ENCODE measurements at regions not wholly inside any gene's neighbourhood (a gene's known extent, or its start where the extent isn't known, plus 50 kb on each side); places are given as distances from the start of the nearest gene placed in this dataset.

DNA sequence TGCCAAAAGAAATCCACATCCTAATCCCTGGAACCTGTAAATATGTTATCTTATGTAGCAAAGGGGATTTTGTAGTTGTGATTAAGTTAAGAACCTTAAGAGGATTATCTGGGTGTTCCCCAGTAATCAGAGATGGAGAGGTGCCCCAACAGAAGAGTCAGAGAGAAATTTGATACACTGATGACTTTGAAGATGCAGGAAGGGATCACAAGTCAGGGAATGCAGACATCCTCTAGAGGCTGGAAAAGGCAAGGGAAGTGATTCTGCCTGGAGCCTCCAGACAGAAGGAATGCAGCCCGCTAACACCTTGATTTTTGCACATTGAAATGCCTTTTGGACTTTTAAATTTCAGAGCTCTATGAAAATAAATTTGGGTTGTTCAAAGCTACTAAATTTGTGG is 531.7 kb downstream of the DNAJB9 start:
- H3K4me3 ChIP-seq (ENCODE audit: low read length) = no peak overlapping the region
- TF ChIP-seq, protein P1, sequence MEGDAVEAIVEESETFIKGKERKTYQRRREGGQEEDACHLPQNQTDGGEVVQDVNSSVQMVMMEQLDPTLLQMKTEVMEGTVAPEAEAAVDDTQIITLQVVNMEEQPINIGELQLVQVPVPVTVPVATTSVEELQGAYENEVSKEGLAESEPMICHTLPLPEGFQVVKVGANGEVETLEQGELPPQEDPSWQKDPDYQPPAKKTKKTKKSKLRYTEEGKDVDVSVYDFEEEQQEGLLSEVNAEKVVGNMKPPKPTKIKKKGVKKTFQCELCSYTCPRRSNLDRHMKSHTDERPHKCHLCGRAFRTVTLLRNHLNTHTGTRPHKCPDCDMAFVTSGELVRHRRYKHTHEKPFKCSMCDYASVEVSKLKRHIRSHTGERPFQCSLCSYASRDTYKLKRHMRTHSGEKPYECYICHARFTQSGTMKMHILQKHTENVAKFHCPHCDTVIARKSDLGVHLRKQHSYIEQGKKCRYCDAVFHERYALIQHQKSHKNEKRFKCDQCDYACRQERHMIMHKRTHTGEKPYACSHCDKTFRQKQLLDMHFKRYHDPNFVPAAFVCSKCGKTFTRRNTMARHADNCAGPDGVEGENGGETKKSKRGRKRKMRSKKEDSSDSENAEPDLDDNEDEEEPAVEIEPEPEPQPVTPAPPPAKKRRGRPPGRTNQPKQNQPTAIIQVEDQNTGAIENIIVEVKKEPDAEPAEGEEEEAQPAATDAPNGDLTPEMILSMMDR (conservative IDR thresholded peaks at IDR 0.05; ENCODE audit: low read depth, low read length) = no peak
- peak; percentile 56 for DNase-seq (ENCODE audit: low read depth)

- DNase-seq (ENCODE audit: low read depth) = no peak
- TF ChIP-seq, protein P1 (conservative IDR thresholded peaks at IDR 0.05; ENCODE audit: low read depth, low read length) = no peak
- H3K4me3 ChIP-seq (ENCODE audit: low read length) = no peak overlapping the region
Measured at GRCh38 chr7:109109558-109109957, 539.9 kb downstream of the DNAJB9 start.

DNA sequence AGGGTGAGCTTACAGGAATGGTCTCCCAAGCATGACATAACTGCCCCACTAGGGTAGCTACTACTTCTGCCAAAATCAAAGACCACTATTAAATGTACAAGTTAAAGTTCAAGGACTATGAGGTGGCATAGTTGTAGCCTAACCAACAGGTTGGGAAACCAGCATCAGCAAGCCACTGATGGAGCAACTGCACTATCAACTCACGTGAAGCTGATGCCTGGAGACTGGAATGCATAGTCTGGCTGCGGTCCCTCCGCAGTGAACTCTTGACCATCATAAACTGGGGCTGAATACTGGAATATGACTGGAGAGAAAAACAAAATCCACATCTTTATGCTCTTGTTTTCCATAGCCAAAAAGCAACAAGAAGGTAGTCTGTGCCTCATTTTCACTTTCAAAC is 541.4 kb downstream of the DNAJB9 start:
- TF ChIP-seq, protein P1 (conservative IDR thresholded peaks at IDR 0.05; ENCODE audit: low read depth, low read length) = no peak
- no peak for DNase-seq (ENCODE audit: low read depth)
- no peak overlapping the region for H3K4me3 ChIP-seq (ENCODE audit: low read length)

GRCh38 chr7:109121599-109122300 is 552.1 kb downstream of the DNAJB9 start:
- TF ChIP-seq, protein P1 (conservative IDR thresholded peaks at IDR 0.05; ENCODE audit: low read depth, low read length) = no peak
- H3K4me3 ChIP-seq (ENCODE audit: low read length) = no peak overlapping the region
- no peak for DNase-seq (ENCODE audit: low read depth)

- no peak for DNase-seq (ENCODE audit: low read depth)
- no peak overlapping the region for H3K4me3 ChIP-seq (ENCODE audit: low read length)
- TF ChIP-seq, protein P1 (conservative IDR thresholded peaks at IDR 0.05; ENCODE audit: low read depth, low read length) = no peak
Measured at GRCh38 chr7:109125001-109125400, 555.3 kb downstream of the DNAJB9 start.

DNA sequence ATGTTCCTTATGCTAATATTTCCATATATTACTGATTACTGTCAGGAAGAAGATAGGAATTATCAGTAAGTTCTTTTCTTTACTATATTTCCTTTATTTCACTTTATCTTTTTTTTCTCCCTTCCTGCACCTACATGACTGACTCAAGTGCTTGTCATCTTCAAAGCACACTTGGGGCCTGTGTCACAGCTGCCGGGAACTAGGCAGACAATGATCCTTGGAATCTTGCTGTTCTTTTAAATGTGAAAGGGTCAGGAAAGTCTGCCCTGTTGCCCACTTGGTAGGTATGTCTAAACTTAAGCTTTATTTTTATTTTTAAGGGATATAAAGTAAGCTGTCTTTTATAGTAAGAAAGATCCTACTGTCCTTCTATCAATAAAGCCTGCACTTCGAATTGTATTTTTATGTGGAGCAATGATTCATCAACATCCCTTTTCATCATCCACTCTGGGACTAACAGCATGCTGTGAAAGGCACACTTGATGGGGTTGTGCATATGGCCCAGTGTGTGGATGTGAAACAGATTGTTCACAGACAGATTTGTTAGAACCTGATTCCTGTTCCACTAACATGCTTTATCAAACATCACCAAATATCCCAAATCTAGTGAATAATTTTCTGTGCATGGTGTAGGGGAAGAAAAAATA is 556.9 kb downstream of the DNAJB9 start:
- H3K4me3 ChIP-seq (ENCODE audit: low read length) = no peak overlapping the region
- TF ChIP-seq, protein P1 (conservative IDR thresholded peaks at IDR 0.05; ENCODE audit: low read depth, low read length) = no peak
- no peak for DNase-seq (ENCODE audit: low read depth)

DNA sequence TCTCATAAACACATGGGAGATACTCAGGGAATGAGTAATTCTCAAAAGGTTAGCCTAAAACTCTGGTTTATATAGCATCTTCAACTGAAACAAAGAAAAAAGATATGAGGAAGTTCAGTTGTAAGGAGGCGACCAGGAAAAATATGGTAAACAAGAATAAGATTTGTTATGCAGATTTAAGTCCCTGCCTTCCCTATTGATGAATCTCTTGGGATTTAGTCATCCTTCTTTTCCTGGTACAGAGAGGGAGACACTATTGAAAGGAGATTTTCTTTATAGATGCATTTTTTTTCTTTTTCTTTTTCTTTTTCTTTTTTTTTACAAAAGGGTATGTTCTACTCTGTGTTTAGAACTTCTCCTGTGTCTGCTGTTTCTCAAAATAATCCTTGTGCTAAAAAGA is 557.5 kb downstream of the DNAJB9 start:
- no peak for DNase-seq (ENCODE audit: low read depth)
- H3K4me3 ChIP-seq (ENCODE audit: low read length) = no peak overlapping the region
- TF ChIP-seq, protein P1 (conservative IDR thresholded peaks at IDR 0.05; ENCODE audit: low read depth, low read length) = no peak
